HG03139 (cell line): ENCODE measurements at regions not wholly inside any gene's neighbourhood (a gene's known extent, or its start where the extent isn't known, plus 50 kb on each side); places are given as distances from the start of the nearest gene placed in this dataset.
"Not testable (repeated sequence)": the region's sequence is repeated elsewhere in the genome, so short reads cannot be mapped to it uniquely, and the experiment has no call there.

Source experiments
- ATAC-seq: cut with Tn5 transposase; IDR thresholded peaks from one replicate; pipeline ENCODE4 v1.9.1; 2021; ENCODE audit not compliant: unreplicated experiment

DNA sequence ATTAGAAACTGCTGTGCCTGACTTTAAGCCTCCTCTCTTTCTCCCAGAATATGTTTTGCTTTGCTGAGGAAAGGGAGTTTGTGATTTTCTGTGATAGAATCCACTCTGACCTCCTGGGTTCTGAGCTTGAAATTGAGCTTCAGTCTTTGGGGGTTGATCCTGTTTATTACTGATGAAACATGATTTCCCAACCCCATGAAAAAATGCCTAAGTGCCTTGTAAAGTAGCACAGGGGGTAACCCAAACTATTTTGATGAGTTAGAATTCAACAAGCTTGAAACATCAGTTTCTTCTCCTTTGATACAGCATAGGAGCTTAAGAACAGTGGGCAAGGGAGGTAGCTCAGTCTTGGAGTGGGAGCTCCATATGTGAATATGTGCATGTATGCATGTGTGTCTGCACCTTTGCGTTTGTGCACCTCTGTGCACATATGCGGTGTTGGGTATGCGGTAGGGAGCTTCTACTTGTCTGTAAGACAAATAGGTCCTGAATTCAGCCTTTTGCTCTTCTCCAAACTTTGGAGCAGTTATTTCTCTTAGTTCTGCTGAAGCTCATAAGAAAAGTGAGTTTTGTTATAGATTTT, 364.6 kb downstream of the OSR1 start:
- no peak for ATAC-seq

DNA sequence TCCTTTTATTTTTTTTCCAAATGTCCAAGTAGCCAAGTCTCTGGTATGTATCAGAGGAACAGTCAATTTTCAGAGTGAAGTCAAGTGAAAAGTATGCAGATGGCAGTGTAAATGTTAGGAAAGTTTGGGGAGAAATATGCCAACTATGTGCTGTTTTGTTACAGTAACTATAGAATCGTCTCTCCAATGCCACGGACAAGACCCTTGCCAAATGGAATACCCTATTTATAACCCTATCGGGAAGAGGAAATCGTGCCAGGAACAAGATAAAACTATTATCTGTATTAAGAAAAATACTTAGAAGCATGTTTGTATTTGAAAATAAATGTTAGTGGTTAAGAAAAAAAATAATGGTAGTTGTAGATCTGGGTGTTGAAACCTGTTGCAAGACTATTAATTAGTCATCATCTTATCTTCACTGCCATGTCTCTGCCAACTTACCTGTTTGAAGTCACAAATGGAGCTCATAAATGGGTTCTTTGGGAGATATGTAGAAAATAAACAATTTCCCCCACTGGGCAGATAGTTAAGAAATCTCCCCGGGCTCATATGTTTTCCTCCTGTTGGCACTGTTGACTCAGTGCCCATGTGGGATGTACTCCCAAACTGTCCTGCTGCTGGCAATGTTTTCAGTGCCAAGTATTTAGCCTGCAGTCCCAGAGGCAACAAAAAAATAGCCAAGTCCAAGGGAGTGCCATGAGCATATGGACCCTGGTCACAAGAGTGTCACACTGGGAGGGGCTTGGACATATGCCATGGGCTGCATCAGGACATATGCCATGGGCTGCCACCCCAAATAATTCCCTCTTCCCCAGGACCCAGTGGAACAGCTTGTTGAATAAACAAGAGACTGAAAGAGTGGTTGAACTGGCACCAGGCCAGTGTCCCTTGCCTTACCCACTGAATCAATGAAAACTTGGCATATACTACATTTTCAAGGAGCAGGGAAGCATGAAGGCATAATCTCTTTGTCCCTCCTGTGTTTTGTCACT, 366.9 kb downstream of the OSR1 start:
- no peak for ATAC-seq

DNA sequence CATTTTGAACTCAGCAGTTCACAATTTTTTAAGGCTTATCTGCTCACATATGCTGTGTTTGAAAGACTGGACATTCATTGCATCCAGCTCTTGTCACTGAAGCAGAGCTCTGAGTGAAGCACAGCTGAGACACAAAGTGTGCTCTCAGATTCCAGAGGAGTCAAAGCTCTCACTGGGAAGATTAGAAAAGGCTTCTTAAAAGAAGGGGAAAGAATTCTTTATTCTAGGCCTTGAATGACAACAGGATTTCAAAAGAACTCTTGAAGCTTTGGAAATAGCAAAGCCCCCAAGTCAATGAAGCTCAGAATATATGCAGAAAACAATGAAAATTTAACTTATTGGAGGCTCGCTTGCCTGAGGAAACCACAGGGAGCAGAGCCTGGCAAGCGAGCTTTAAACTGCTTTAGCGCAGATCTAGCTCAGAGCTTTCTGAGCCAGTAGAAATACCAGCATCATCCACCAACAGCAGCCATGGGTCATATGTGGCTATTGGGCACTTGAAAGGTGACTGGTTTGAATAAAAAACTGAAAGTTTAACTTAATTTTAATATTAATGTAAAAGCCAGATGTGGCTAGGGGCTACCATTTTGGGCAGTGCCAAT, 369.7 kb downstream of the OSR1 start:
- no peak for ATAC-seq

DNA sequence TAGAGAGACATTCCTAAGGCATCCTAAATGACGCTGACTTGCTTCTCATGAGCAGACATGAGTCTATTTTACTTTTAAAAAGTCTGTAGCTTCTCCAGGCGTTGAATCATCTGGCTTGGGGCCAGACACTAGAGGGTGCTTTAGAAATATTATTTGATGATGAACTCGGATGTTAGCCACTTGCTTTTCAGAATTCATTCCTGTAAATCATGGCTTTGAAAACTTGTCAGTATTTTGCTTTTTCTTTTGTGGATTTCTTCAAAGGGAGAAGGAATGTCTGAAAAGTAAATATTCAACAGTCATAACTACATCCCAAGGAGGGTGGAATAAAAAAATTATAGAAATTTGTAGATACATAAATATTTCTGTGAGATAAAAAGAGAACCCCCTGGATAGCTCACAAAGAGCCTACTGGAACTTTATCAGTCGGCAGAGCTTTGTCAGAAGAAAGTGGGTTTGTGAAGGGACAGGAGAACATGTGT, 370.8 kb downstream of the OSR1 start:
- ATAC-seq: no peak

DNA sequence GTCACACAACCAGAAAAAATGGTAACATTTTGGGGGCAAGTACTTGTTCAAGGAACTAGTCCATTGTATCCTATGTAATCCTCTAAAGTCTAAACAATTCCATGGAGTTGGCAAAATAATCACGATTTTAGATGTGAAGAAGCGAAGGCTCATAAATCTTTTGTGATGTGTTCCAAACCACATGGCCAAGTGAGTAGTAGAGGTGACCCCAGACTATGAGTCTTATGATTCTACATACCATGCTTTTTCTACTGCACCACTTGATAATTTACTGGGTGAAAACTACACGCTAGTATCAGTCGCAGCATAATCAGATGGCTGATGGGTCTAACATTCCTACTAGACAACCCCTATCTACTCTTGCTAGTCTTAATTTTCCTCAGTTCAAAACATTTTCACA, 371.4 kb downstream of the OSR1 start:
- no peak for ATAC-seq

DNA sequence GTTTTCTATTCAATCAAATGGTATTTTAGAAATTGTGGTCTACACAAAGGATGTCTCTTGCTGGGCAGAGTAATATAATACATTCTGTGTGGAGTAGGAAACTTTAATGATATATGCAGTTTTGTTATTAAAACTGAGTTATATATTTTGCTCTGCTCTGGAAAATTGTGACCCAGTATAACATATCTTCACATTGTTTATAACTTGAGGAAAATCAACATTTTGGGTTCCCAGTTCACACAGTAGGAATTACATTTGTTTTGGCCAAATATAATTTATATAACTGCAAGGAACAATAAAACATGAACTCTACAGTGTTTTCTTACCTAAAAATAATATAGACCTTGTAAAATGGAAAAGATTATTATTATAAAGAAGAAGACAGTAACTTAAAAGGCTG, 372.4 kb downstream of the OSR1 start:
- ATAC-seq: no peak

DNA sequence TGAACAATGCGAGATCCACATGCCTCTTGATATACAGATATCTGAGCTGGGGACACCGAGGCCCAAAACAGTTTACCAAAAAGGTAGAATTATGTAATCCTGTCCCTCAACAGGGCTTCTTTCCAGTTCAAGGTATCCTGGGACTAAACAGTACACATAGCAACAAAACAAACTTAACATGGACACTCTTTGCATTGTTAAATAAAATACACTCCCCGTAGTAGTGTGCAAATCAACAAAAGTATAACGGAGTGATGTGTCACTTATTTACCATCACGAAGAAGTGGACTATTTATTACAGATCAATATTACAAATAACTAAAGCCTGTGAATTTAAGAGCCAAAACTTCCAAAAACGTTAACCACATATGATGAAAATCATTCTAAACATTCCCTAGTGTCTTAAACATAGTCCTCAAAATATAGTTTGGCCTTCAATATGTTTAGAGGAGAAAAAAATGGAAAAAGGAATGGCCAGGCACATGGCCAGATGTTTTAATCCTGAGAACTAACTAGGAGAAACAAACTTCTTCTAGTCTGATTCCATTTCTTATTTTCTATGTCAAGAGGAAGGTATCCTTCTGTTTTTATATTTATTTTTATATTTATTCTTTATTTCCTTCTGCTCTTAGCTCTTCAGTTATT, 377.5 kb downstream of the OSR1 start:
- no peak for ATAC-seq

DNA sequence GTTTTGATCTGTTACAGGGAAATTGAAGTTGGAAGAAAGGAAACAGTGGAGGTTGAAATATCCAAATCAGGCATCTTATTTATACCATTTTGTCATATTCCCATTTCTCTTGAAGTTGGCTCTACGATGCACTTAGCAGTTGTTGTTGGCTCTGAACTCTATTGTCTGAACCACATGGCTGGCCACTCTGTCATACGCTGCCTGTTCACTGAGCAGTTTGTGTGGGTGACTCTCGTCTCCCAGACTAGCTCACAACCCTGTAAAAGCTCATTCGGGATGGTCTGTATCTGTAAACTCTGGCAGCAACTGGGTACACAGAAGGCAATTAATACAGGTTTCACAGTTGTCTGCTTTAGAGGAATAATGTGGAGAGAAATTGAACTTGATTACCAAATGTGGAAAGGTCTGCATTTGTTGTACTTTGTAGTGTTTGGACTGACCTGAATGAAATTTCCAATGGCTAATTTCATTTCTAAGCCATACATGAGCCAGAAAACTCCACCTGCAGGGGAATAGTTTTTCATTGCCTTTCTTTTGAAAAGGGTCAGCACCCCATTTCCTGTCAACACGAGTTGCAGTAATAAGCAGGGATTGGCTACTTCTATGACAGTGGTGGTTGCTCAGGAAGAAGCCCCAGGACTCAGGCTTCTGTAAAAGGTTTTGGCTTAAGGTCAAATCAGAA, 378.2 kb downstream of the OSR1 start:
- no peak for ATAC-seq

DNA sequence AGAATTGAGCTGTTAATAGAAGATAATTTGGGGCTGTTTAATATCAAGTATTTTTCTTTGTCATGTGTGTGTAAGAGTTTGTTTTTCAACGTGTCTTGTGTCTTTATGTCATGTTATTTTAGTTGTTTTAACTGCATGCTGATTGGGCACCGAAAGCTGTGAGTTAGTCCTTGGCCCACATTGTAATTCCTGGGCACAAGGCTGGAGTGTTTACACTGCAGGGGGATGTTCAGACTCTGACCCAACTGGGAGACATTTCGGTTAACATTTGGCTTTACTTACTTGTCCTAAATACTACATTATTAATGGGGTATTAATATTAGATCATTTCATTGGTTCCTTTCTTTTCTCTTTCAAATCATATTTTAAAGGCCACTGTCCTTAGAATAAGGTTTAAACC, 381.0 kb downstream of the OSR1 start:
- ATAC-seq: no peak

DNA sequence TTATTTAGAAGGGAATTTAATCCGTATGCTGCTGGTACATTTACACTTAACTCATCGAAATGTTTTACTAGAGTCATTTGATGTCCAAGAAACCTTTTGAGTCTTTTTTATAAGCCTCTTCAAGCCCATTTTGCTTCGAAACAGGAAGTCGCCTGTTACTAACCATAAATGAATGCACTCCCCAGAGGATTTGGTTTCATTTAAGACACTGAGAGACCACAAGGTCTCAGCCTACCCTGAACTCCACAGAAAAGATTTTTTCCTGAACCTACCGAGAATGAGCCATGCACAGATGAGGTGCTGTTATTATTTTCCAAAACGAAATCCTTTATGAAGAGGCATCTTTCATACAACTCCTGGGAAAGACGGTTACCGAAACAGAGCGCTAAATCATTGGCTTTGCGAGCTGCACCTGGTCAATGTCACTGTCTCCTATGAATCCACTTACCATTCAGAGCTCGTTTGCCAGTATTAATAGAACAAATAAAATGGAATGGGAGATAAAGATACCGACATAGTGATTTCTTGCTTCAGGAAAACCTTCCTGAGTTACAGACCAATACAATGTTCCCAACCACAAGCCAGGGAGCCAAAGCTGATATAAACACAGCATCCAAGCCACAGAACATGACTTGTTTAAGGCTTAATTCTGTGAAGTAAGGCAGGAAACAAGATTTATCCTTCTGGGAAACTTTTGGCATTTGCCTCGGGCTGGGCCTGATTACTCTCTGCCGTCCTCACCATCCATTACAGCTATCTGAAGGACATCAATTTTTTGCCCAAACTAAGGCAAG, 382.1 kb downstream of the OSR1 start:
- peak; percentile 90 for ATAC-seq

DNA sequence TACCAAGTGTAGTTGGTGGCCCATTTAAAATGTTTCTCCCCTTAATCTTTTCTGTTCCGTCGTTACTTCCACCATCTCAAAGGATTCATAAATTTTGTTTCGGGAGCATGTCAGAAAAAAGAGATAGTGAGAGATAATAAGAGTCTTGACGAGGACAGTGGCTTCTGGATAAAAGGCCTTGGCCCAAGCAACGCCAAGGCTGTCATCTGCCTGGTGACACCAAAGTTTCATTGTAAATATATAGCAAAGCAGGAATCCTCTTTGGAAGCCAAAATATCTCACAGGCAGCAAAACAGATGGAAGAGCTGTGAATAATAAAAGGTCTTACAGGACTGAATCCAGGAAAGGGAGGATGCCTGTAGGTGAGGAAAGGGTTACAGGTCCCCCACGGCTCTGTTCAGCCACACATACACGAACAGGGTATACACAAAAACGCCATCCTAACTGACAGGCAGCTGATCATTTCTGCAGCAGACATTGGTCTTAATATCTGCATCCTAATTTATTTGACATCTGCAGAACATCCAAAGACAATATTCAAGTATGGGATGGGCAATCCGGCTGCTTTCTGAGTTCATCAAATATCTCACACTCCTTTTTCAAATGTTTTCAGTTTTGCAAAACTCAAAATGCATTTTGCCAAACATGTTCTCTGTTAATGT, 382.8 kb downstream of the OSR1 start:
- no peak for ATAC-seq

DNA sequence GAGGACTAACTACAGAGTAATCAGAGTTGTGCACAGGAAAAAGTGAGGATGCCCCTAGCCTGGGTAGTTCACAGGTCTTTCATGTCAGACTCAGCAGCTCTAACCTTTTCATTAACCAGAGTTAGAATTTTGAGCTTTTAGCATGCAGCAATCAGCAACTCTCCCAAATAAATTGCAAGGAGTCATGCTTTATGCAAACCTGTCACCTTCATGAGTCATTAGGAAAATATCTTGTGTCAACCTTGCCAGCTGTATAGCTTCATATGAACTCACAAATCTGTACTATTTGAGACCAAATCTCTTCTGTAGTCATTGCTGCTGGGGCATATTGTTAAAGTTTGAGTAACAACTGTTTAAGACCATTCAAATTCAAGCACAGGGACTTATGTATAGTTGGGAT, 382.3 kb upstream of the NT5C1B start:
- ATAC-seq: no peak

DNA sequence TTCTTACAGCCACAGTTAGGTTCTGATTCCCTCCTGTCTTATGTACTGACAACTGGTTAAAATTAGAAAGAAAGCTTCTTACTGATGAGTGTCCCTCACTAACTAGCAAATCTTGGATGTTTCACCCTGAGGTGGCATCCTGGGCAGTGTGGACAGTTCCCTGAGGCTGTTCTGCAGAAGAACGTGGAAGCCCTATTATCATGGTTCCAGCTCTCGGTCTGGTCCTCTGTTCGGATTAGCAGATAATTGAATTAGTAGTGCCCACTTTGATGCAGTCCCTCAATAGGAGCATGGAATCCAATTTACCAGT, 381.7 kb upstream of the NT5C1B start:
- no peak for ATAC-seq

DNA sequence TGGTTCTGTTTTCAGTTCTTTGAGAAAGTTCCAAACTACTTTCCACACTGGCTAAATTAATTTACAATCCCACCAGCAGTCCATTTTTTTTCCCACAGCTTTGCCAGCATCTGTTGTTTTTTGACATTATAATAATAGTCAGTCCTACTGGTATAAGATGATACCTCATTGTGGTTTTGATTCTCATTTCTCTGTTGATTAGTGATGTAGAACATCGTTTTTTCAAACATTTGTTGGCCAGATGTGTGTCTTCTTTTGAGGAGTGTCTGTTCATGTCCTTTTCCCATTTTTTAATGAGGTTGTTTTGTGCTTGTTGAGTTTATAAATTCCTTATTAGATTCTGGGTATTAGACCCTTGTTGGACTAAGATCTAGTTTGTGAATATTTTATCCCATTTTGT, 376.8 kb upstream of the NT5C1B start:
- no peak for ATAC-seq

DNA sequence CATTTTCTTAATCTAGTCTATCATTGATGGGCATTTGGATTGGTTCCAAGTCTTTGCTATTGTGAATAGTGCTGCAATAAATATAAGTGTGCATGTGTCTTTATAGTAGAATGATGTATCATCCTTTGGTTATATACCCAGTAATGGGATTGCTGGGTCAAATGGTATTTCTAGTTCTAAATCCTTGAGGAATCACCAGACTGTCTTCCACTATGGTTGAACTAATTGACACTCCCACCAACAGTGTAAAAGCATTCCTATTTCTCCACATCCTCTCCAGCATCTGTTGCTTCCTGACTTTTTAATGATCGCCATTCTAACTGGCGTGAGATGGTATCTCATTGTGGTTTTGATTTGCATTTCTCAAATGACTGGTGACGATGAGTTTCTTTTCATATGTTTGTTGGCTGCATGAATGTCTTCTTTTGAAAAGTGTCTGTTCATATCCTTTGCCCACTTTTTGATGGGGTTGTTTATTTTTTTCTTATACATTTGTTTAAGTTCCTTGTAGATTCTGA, 374.4 kb upstream of the NT5C1B start:
- not testable (repeated sequence) for ATAC-seq

DNA sequence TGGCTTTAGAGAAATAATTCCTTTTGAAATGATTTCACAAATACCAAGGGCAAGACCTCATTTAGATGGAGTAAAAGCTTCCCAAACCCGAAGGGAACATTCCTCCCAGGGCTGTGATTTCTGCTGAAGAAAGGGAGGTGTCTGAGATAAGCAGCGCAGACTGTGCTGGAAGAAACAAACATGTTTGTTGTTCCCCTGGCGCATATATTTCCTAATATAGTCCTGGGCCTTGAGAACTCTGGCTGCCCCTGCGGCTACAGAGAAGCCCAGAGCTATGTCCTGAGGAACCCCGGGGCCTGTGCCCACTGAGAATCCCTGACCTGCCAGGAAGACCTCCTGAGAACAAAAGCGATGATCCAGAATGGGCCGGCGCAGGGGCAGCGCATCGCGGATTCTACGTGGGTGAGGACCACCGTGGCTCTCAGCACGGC, 372.6 kb upstream of the NT5C1B start:
- ATAC-seq: no peak

DNA sequence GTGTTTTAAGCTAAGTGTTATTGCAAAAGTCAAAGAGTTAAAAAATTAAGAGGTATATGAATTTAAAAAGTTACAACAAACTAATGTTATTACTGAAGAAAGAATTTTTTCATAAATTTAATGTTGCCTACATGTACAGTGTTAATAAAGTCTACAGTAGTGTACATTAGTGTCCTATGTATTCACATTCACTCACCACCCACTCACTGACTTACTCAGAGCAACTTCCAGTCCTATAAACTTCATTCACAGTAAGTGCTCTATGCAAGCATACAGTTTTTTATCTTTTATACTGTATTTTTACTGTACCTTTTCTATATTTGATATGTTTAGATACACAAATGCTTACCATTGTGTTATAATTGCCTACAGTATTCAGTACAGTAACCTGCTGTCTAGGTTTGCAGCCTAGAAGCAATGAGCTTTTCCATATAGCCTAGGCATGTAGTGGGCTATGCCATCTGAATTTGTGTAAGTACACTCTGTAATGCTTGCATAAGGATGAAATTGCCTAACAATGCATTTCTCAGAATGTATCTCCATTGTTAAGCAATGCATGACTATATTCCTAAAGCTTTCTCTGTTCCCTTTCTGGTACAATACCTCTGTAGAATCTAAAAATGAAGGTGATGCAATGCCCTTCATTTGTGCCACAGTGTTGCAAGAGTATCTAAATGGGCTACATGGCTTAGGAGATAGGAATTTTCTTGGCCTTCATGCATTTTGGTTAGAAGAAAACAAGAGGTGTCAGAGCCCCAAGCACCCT, 370.8 kb upstream of the NT5C1B start:
- ATAC-seq: no peak

DNA sequence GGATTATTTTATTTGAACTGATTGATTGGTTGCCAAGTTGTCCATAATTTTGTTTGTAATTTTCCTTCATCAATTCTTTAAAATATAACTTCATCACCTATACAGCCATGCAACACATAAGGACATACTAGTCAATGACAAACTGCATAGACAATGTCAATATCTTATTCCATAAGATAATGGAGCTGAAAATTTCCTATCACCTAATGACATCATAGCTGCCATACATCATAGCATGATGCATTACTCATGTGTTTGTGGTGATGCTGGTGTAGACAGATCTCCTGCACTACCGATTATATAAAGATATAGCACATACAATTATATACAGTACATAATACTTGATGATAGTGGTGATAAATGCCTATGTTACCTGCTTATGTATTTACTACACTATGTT, 369.8 kb upstream of the NT5C1B start:
- no peak for ATAC-seq

DNA sequence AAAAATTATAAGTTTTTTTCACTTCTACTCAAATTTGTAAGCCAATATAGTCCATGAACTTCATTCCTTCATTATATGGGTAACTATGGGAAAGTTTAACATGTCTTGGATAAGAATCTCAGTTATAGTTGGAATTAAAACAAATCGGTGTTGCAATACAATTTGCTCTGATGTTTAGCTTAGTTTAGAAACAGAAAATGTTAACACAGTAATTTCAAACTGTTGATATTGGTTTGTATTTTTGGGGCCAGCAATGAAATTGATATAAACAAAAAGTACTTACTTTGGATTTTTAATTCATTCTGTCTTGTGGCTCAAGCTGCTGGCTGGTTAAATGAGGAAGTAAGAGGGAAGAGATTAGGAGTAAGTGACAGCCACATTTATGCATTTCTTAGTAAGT, 368.5 kb upstream of the NT5C1B start:
- no peak for ATAC-seq
